GM18858 (cell line): ENCODE measurements at regions not wholly inside any gene's neighbourhood (a gene's known extent, or its start where the extent isn't known, plus 50 kb on each side); places are given as distances from the start of the nearest gene placed in this dataset.

Experiments used
- ATAC-seq: cut with Tn5 transposase; IDR thresholded peaks from one replicate; pipeline ENCODE4 v1.9.1; 2021; ENCODE audit not compliant: unreplicated experiment

GRCh38 chr7:133190172-133190528 lies 62.7 kb upstream of the EXOC4 start:
- ATAC-seq, result no peak

- no peak for ATAC-seq
These were observed 62.2 kb upstream of the EXOC4 start for GRCh38 chr7:133190650-133191049.

- ATAC-seq, result no peak
These were observed 61.1 kb upstream of the EXOC4 start for GRCh38 chr7:133191787-133192186.

- ATAC-seq, result no peak
These were observed 57.0 kb upstream of the EXOC4 start for GRCh38 chr7:133195868-133196267.

GRCh38 chr7:133196856-133197612 lies 55.8 kb upstream of the EXOC4 start:
- ATAC-seq, result no peak

GRCh38 chr7:133197972-133198544 lies 54.8 kb upstream of the EXOC4 start:
- ATAC-seq, result no peak

- no peak for ATAC-seq
These were observed 53.0 kb upstream of the EXOC4 start for GRCh38 chr7:133199831-133200230.

GRCh38 chr7:133201470-133201869 lies 51.4 kb upstream of the EXOC4 start:
- ATAC-seq, result no peak

- ATAC-seq, result no peak
These were observed 49.9 kb upstream of the EXOC4 start for GRCh38 chr7:133202942-133203341.
